Left renal cortex interstitium (tissue), 4 donors: ENCODE measurements at regions not wholly inside any gene's neighbourhood (a gene's known extent, or its start where the extent isn't known, plus 50 kb on each side); places are given as distances from the start of the nearest gene placed in this dataset.
"Not testable (repeated sequence)": the region's sequence is repeated elsewhere in the genome, so short reads cannot be mapped to it uniquely, and the experiment has no call there.

Experiments used
- DNase-seq, 4 donors: peaks; one replicate each; pipeline ENCODE4 v3.0.0-alpha.2; 2013; ENCODE audit warnings: low read depth in 4 of 4, low spot score in 2 of 4, missing footprints in 1 of 4

DNA sequence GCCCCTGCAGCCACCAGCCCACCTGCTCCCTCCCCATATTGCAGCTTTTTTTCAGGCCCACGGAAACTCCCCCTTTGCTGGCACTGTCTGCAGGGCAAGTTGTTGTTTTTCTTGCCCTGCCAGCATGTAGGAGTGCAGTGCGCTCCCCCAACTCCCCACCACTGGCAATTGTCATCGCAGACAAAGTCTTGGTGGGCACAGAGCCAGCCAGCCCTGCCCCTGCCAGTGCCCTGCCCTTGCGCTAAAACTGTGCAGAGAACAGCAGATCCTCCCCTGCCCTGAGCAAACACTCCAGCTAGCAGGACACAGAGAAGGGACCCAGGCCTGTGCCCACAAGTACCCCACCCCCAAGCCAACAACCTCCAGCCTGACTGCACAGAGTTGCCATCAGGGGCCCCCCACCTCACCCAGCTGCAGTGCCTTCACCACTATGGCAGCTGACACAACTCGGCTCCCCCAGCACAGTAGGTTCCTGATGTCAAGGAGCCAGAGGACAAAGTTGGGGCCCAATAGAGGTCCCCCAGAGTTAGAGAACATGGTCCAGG is 158.1 kb upstream of the ARHGAP42 start:
- DNase-seq: no peak

DNA sequence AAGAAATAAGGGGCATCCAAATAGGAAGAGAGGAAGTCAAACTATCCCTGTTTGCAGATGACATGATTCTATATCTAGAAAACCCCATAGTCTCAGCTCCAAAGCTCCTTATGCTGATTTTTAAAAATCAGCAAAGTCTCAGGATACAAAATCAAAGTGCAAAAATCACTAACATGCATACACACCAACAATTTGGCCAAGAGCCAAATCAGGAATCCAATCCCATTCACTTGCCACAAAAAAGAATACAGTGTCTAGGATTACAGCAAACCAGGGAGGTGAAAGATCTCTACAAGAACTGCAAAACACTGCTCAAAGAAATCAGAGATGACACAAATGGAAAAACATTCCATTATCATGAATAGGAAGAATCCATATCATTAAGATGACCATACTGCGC is 155.8 kb upstream of the ARHGAP42 start:
- DNase-seq: not testable (repeated sequence)

DNA sequence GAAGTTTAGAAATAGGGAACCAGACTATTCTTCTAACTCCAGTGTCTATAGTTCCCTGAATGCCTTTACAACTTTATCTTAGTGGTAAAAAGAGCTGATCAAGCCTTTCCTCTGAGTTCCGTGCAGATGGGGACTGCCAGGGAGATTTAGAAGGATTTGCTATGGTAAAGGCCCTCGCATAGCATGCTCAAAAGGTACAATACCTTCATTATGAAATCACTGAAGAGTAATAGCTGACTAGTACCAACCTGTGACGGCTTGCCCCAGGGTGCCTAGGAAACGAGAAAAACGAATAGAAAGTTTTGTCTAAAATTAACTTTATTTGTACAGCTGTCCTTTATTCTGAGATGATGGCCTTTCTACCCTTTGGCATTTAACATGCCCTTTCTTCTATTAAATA is 150.1 kb upstream of the ARHGAP42 start:
- no peak for DNase-seq

DNA sequence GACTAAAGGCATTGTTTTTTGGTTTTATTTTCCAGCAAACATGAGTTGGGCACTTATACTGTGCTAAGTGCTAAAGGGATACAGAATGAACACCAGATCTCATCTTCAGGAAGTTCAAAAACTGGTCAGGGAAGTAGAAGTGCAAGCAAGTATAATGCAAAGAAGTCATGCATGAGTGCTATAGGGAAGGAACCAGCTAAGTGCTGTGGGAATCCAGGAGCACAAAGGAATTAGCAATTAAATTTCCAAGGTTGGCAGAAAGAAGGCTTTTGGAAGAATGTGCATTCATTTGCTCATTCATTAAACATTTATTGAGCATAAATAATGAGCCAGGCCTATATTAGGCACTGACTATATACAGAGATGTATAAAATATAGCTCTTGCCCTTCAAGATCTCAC is 143.7 kb upstream of the ARHGAP42 start:
- DNase-seq: no peak

DNA sequence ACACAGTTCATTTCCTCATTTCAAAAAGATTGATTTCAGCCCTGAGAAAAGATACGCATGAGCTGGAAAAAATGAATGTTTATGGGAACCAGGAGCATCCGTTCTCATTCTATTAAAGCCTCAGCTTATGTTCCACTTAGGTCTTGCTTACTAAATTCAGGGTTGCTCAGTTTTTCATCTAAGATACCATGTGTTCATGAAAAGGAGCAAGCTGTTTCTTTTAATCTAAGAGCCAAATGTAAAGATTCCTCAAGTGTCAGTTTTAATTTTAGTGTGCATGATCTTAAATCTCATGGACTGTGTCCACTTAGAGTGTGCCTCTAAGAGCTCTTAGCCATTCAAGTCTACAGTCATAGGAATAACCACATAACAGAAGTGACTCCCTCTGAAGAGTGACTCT is 141.5 kb upstream of the ARHGAP42 start:
- no peak for DNase-seq

DNA sequence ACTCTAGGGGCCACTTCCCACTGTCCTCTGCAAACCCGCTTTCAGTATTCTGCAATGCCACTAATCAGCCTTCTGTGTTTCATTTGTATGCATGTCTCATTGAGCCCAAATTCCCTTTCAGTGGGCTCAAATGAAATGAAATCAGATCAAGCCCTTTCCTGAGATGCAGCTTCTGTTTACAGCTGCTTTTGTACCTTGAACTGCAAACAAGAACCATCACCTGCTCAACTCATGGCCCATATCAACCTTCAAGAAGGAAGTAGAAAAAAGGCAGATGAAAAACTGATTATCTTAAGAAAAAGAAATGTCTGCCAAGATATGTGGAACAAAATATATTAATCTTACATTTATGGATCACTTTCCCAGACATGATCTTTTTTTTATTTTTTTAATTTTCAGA is 141.1 kb upstream of the ARHGAP42 start:
- DNase-seq: no peak

DNA sequence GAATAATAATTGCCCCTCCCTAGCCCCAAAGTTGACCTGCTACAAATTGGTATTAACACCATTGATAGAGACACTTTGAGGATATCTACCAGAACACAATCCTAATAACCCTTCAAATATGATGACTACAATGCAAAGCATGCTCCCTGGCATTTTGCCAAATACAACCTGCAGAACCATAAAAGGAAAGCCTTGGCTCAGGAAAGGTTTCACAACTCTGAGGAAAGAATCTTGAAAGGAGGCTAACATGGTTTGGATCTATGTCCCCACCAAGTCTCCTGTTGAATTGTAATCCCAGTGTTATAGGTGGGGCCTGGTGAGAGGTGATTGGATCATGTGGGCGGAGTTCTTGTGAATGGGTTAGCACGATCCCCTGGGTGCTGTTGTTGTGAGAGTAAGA is 140.4 kb upstream of the ARHGAP42 start:
- no peak for DNase-seq

DNA sequence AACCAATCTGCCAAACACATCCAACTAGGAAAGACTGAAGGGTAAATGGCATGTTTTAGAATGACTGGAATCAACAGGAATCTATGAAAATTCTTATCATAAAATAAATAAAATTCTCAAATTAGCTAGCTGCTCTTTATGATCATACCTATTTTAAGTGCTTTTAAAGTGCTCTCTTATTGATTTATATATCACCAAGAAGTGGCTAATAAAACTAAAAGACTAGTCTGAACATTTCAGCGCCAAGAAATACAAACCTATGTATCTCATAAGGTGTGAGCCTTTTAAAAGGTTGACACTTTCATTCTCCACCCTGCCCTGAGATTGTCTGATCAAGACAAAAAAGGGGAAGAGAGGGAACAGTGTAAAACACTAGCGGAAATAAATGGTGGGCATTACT is 136.8 kb upstream of the ARHGAP42 start:
- DNase-seq: no peak

DNA sequence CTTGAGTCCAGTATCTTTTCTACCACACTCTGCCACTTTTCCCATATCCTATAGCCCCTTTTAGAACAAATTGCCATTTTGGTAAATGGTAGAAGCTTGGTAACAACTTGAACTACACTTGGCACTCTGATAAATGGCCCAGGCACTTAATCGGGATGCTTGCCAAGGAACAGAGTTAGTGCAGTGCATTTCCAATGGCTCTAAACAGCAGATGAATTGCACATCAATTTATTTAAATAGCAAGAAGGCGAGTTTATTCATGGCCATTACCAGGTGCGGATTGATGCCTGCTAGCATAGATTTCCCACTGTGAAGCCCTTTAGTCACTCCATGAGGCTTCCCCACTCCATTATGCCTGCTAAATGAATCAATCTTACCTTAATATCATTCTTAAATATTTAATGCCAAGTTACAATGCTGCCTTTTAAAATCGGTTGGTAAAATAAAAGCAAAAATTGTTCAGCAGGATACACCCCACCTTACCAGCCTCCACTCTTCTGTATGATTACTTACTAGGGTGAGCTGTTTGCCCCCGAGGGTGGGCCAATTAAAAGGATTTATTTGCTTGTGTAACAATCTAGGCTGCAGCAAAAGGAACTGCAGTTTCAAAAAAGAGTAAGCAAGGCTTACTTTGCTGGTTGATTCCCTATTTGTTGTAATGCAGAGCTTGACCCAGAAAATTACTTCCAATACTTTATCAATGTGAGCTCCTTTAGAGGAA is 136.0 kb upstream of the ARHGAP42 start:
- no peak for DNase-seq

DNA sequence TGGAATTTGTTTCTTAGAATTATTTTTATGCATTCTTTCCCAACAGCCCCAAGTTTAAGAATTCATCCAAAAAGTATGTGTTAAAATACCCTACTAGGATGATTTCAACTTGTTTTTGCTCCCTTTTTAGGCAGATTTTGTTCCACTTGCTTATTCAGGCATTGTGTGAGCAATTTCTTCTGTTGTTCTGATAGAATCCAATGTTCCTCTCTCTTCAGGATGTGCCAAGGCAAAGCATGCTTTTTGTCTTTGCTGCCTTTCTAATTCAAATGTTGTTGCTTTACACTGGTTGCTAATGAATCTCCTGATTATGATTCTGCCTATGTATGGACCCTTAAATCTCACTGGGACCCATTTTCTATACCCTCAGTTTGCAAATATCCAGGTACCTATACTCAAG is 131.2 kb upstream of the ARHGAP42 start:
- no peak for DNase-seq

DNA sequence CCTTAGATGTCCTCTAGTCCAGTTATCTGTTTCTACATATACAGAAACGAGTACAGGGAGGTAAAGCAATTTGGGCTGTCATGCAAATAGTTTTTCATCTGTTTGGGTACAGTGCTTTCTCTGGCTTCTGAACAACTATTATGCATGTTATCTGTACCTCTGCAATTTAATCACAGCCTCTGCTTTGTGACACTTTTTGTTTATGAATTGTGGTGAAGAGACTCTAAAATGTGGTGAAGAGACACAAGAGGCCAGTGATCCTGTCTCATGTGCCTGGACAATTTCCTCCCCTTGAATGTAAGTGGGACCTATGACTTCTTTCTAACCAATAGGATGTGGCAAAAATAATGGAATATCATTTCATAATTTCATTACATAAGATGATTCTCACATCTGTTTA is 130.3 kb upstream of the ARHGAP42 start:
- DNase-seq: no peak

DNA sequence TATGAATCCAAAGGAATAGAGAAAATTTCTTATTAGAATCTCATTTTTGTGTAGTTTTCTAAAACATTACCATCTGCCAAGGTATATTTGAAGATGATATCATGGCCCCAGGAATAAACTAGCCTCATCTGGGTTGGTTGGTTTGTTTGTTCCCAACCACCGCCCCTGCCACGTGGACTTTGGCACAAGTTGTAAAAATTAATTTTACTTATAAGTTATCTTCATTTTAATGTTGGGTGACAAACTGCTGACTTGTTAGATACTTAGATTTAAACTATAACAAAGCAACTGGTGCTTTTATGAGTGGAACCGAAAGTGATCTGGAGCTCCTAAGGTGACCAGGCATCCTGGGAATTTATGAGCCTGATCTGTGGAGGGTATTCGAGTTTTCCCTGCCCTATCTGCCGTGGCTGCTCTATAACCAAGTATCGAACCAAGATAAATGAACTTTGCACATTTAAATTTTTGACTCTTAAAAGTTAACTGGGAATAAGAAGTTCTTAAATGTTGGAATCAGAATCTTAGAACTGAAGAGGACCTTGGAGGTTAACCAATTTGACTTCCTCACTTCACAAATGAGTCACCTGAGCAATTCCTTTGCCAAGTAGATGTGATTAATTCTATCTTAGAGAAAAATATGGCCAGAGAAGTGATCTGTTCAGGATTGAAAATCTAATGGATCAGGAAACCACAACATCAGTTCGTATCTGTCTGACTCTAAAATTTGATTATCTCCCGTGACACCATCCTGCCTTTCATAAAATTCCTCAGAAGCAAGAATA is 129.1 kb upstream of the ARHGAP42 start:
- DNase-seq: no peak

DNA sequence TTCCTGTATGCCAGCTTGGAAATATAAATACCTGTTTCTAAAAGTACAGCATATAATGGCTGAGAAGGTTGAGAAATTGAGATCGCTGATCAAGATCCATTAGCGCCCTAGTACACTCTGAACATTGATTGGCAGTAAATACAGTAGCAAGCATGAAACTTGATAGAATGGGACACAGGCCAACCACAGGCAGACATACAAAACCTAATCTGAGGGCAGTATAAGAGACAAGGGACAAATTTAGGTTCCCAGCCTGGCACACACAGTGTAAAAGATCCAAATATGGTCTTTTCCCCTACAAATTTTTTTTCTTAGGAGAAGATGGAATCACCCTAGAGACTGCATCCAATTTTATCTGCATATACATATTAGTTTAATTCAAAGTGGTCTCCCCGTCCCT is 126.5 kb upstream of the ARHGAP42 start:
- DNase-seq: no peak

DNA sequence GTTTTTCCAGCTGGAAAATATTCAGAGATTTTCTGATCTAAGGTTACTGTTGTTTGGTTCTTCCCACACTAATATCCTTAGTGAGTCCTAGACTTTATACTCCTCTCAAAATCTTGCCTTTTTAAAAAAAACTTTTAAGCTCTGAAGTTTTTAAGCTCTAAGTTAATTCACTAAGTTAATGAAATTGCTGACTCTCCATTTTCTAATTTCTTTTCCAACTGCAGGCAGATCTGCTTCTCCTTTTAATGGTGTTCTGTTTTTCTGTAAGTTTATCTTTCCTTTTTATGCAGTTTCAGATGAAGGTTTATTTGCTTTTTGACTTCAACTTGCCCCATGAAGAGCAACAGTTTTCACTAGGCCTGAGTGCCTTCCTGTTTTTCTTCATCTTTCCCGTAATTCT is 125.8 kb upstream of the ARHGAP42 start:
- DNase-seq: no peak

DNA sequence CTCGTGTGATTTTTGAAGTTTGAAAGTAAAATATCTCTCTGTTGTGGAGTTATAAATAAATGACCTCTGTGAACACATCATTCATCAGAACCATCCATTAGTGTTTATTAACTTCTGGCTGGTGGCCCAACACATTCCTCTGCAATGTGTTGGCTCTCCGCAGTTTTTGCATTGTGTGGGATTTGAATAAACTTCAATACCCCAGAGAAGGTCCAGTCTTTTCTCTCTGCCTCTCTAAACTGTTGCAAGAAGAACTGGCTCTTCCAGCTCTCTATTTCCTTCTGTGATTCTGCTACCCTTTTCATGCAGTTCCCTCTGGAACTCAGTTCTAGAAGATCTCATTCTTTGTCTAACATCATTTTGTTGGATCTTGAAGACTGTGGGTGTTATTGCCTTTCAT is 125.0 kb upstream of the ARHGAP42 start:
- no peak for DNase-seq

DNA sequence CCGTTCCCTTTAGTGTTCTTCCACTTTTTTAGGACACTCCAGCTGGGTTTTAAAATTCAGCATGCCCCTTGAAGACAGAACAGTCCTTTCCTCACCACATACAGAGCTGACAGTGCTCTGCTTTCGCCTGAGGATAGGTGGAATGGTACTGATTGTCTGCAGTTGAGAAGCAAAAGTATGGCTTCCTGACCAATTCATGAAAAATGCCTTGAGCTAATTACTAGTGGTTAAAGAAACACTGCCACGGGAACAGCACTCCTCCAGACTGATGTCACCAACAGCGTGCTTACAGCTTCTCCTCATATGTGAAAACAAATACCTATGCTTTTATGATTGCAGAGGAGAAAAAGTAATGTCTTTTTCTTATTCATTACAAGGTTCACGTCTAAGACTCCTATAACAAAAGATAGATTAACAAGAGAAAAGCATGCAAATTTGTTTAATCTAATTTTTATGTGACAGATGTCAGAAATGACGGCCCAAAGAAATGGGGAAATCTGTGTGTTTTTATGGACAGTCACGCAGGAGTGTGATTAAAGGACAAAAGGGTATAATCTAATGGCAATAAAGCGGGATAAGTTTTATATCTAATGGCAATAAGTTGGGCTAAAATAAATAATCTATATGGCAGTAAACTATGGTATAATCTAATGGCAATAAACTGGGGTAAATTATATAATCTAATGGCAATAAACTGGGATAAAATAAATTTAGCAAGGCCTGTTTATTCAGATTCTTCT is 123.4 kb upstream of the ARHGAP42 start:
- no peak for DNase-seq

DNA sequence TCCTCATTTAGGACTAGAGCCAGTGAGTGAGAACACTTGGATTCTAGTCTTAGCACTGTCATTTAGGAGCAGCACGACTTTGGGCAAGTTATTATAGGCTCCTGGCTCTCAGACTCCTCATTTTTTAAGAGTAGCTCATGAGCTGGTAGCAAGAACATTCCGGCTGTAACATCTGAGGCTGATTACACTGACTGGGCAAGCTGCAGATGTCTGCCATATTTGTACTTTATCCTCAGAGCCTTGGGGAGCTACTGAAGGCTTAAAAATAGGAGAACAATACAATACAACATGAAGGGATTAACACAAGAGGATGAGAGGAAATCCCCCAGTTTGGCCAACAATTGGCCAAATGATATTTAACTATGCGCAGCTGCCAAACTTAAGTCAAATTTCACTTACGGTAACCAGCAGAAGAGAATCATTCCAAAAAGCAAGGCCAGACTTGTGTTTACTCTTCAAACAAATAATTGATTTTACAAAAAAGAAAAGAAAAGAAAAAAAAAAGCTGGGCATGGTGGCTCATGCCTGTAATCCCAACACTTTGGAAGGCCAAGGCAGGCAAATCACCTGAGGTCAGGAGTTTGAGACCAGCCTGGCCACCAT is 113.1 kb upstream of the ARHGAP42 start:
- DNase-seq: no peak

DNA sequence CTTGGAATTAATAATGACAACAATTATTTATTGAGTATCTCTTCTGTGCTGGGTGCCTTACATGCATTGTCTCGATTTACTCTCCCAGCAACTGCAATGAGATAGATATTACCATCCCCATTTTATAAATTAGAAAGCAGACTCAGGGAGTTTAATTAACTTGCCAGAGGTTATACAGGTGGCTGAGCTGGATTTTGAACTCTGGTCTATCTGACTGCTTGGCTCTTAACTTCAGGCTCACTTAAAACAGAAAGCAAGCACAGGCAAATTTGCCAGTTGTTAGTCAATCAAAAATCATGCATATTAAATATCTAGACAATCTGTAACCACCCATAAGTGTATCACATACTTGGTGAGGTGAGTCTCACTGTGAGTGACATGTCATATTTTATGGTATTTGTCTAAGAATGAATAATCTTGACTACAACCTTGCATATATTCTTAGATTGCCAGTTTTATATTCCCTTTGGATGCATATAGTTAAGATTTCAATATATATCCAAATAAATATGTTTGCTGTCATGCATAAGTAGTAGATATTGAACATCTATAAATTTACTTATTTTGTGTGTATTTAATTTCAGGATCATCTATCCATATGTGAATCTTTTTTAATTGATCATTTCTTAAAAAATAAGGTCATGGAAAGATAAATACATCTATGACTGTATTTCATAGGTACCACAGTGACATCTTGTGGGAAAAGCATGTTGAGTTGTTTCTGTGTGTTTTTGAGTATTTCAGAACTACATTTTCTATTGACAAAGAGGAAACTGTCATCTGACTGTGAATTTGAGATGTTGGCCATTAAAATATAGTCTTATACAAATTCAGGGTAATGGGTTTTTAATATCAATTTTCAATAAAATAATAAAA is 112.0 kb upstream of the ARHGAP42 start:
- DNase-seq: peak in 1 of 4 donors; percentile 27

DNA sequence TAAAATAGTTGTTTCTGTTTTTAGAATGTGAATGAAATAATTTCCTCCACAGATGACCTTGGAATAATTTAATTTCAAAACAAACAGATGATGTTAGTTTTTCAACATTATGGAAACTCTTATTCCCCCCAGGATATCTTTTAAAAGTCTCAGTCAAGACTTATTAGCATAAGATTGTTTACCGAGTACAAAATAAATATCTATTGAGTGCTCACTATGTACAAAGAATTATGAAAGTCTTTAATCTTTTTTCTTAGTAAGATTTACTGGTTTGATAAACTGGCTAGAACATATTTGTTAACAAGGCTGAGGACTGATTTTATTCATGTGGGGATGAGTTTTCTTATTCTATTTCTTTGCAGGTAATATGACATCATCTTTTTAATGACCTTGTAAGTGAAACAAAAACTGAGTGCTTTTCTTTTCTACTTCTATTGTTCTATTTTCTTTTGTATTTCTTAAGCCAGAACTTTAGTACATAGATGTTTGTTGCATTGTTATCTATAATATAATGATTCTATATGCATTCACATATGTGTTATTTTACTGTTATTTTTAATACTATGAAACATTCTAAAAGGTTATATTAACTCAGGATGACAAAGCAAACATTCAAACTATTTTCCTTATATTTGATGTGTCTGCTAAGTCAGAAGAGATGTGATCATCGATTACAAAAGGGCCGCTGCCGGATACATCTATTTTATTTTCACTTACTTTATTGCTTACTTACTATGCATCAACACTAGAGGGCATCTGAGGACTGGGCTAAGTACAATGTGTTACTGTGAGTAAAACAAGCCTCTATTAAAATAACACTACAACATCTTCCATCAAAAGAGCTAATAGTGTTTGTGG is 111.0 kb upstream of the ARHGAP42 start:
- DNase-seq: peak in 2 of 4 donors; percentile 41
